ENCODE measurements at regions not wholly inside any gene's neighbourhood (a gene's known extent, or its start where the extent isn't known, plus 50 kb on each side); places are given as distances from the start of the nearest gene placed in this dataset.

GRCh38 chr6:14880677-14881076, 365.2 kb upstream of the JARID2 start:
- no peak overlapping the region for H3K27ac ChIP-seq
- H3K4me3 ChIP-seq: no peak overlapping the region
- no peaks in the 10 kb centered on the region for H3K36me3 ChIP-seq
- H3K9me3 ChIP-seq: no peaks in the 10 kb centered on the region
- 61 to 74% (median 67%) methylated on average over 3 of the region's 3 CpGs for WGBS, 3 donors
- no peak for TF ChIP-seq POLR2A (IDR thresholded peaks at IDR 0.05)
- TF ChIP-seq EP300 (IDR thresholded peaks at IDR 0.05): no peak
- TF ChIP-seq CTCF (IDR thresholded peaks at IDR 0.05): no peak
- intact Hi-C loops (cut with DNase I): no loop called here
- peaks cover 4% of the 10 kb centered on the region for H3K4me1 ChIP-seq (ENCODE audit: insufficient read depth)
- DNase-seq: no peak
- no peaks in the 10 kb centered on the region for H3K27me3 ChIP-seq

GRCh38 chr6:14881398-14881797, 364.5 kb upstream of the JARID2 start:
- H3K27ac ChIP-seq: no peak overlapping the region
- no peak overlapping the region for H3K4me3 ChIP-seq
- no peak for DNase-seq
- intact Hi-C loops (cut with DNase I): no loop called here
- 84 to 91% (median 86%) methylated on average over 4 of the region's 4 CpGs for WGBS, 3 donors
- no peaks in the 10 kb centered on the region for H3K27me3 ChIP-seq
- TF ChIP-seq EP300 (IDR thresholded peaks at IDR 0.05) (no peak), POLR2A (IDR thresholded peaks at IDR 0.05) (no peak)
- H3K36me3 ChIP-seq: no peaks in the 10 kb centered on the region
- H3K4me1 ChIP-seq (ENCODE audit: insufficient read depth): peaks cover 4% of the 10 kb centered on the region
- H3K9me3 ChIP-seq: no peaks in the 10 kb centered on the region

- Histone ChIP-seq H3K9me3 (no peaks in the 10 kb centered on the region), H3K4me3 (no peak overlapping the region), H3K36me3 (no peaks in the 10 kb centered on the region), H3K4me1 (ENCODE audit: insufficient read depth) (peaks cover 4% of the 10 kb centered on the region), H3K27ac (no peak overlapping the region), H3K27me3 (no peaks in the 10 kb centered on the region)
- intact Hi-C loops (cut with DNase I): no loop called here
- 51 to 60% (median 57%) methylated on average over 9 of the region's 9 CpGs for WGBS, 3 donors
- no peak for TF ChIP-seq POLR2A (IDR thresholded peaks at IDR 0.05)
- TF ChIP-seq EP300 (IDR thresholded peaks at IDR 0.05): no peak
- TF ChIP-seq CTCF (IDR thresholded peaks at IDR 0.05): no peak
- DNase-seq: no peak
Observed at GRCh38 chr6:14882394-14883026, 363.4 kb upstream of the JARID2 start.

GRCh38 chr6:14883921-14884320, 361.9 kb upstream of the JARID2 start:
- no peaks in the 10 kb centered on the region for H3K27me3 ChIP-seq
- intact Hi-C loops (cut with DNase I): no loop called here
- no peaks in the 10 kb centered on the region for H3K36me3 ChIP-seq
- H3K4me3 ChIP-seq: no peak overlapping the region
- no peaks in the 10 kb centered on the region for H3K9me3 ChIP-seq
- no peak overlapping the region for H3K27ac ChIP-seq
- TF ChIP-seq EP300 (IDR thresholded peaks at IDR 0.05) (no peak), POLR2A (IDR thresholded peaks at IDR 0.05) (no peak), CTCF (IDR thresholded peaks at IDR 0.05) (no peak)
- no peak for DNase-seq
- 78 to 88% (median 81%) methylated on average over 4 of the region's 4 CpGs for WGBS, 3 donors
- peaks cover 4% of the 10 kb centered on the region for H3K4me1 ChIP-seq (ENCODE audit: insufficient read depth)

GRCh38 chr6:14885498-14885897, 360.4 kb upstream of the JARID2 start:
- no peaks in the 10 kb centered on the region for H3K27me3 ChIP-seq
- TF ChIP-seq POLR2A (IDR thresholded peaks at IDR 0.05) (no peak), EP300 (IDR thresholded peaks at IDR 0.05) (no peak), CTCF (IDR thresholded peaks at IDR 0.05) (no peak)
- no peak overlapping the region for H3K27ac ChIP-seq
- H3K4me3 ChIP-seq: no peak overlapping the region
- H3K9me3 ChIP-seq: no peaks in the 10 kb centered on the region
- intact Hi-C loops (cut with DNase I): no loop called here
- no peak for DNase-seq
- H3K36me3 ChIP-seq: no peaks in the 10 kb centered on the region
- 63 to 78% (median 76%) methylated on average over 5 of the region's 5 CpGs for WGBS, 3 donors
- H3K4me1 ChIP-seq (ENCODE audit: insufficient read depth): peaks cover 4% of the 10 kb centered on the region
